K562 (cell line): ENCODE measurements at regions not wholly inside any gene's neighbourhood (a gene's known extent, or its start where the extent isn't known, plus 50 kb on each side); places are given as distances from the start of the nearest gene placed in this dataset.

Experiments used
- ASH1L ChIP-seq: fragments of 450-650 bp; IDR thresholded peaks from 2 replicates; pipeline ENCODE4 v1.6.1; 2018; ENCODE audit warnings: borderline replicate concordance, mild to moderate bottlenecking, low read depth; ENCODE audit not compliant: partially characterized antibody
- ATF4 ChIP-seq: fragments of 450-650 bp; formaldehyde crosslinking; IDR thresholded peaks from 2 replicates; pipeline ENCODE4 v1.4.0; 2022; ENCODE audit warnings: mild to moderate bottlenecking, moderate library complexity
- BACH1 ChIP-seq: fragments of 200-800 bp; sonication (Bioruptor generic); IDR thresholded peaks from 2 replicates; pipeline ENCODE4 v1.6.1; 2016; ENCODE audit warnings: missing genetic modification characterization, missing compliant biosample characterization
- BCLAF1 ChIP-seq, 2 experiments: fragments of 450-650 bp in 1 of 2; IDR thresholded peaks; 2 replicates each; pipeline ENCODE4 v1.6.1; 2011 to 2017; ENCODE audit warnings: low read depth in 2 of 2, antibody characterized with exemption in 1 of 2, borderline replicate concordance in 1 of 2, low read length in 1 of 2, mild to moderate bottlenecking in 1 of 2, mixed read lengths in 1 of 2; ENCODE audit not compliant: control insufficient read depth in 1 of 2
- DDX20 ChIP-seq: fragments of 450-650 bp; IDR thresholded peaks from 2 replicates; pipeline ENCODE4 v1.6.1; 2016; ENCODE audit warnings: missing genetic modification characterization, low read depth, mild to moderate bottlenecking, missing compliant biosample characterization, moderate library complexity
- HDAC2 ChIP-seq: fragments of 450-650 bp; IDR thresholded peaks from 2 replicates; pipeline ENCODE4 v1.6.1; 2016; ENCODE audit warnings: mild to moderate bottlenecking
- HDAC3 ChIP-seq: fragments of 450-650 bp; IDR thresholded peaks from 2 replicates; pipeline ENCODE4 v1.6.1; 2018; ENCODE audit warnings: borderline replicate concordance, mild to moderate bottlenecking, moderate library complexity; ENCODE audit not compliant: partially characterized antibody
- HINFP ChIP-seq: fragments of 450-650 bp; conservative IDR thresholded peaks from 2 replicates; pipeline ENCODE4 v1.6.1; 2016; ENCODE audit warnings: missing genetic modification characterization, low read depth, mild to moderate bottlenecking, control low read depth, missing compliant biosample characterization
- HNRNPK ChIP-seq: fragments of 200-400 bp; formaldehyde crosslinking; IDR thresholded peaks from one replicate; pipeline ENCODE4 v1.6.1; 2018; ENCODE audit warnings: mild to moderate bottlenecking, low read depth, low read length; ENCODE audit not compliant: poor library complexity, severe bottlenecking
- HNRNPL ChIP-seq: fragments of 200-400 bp; formaldehyde crosslinking; IDR thresholded peaks from 2 replicates; pipeline ENCODE4 v1.6.1; 2017; ENCODE audit warnings: low read depth, mild to moderate bottlenecking, low read length
- ID3 ChIP-seq, 2 experiments: fragments of 250-450 bp in 1 of 2; fragments of 450-650 bp in 1 of 2; sonication (Bioruptor Pico) in 1 of 2; IDR thresholded peaks; 2 replicates each; pipeline versions ENCODE4 v1.6.1 to v1.8.0; 2016 to 2021; ENCODE audit warnings: mild to moderate bottlenecking in 2 of 2, moderate library complexity in 2 of 2, missing compliant biosample characterization in 1 of 2, missing genetic modification characterization in 1 of 2
- MEF2D ChIP-seq: conservative IDR thresholded peaks from 2 replicates; pipeline ENCODE4 v1.6.1; 2016; ENCODE audit warnings: low read depth, missing genetic modification characterization, missing compliant biosample characterization
- NR2C1 ChIP-seq, 2 experiments: fragments of 450-650 bp; IDR thresholded peaks; 2 replicates each; pipeline ENCODE4 v1.6.1; 2017; ENCODE audit warnings: mild to moderate bottlenecking in 2 of 2, antibody characterized with exemption in 1 of 2, inconsistent platforms in 1 of 2, missing compliant biosample characterization in 1 of 2, missing genetic modification characterization in 1 of 2
- PHB2 ChIP-seq: fragments of 450-650 bp; IDR thresholded peaks from 2 replicates; pipeline ENCODE4 v1.6.1; 2017; ENCODE audit warnings: low read depth
- POLR2G ChIP-seq: fragments of 200-400 bp; formaldehyde crosslinking; IDR thresholded peaks from 2 replicates; pipeline ENCODE4 v1.6.1; 2017; ENCODE audit warnings: low read depth, mild to moderate bottlenecking, antibody characterized with exemption, low read length, moderate library complexity
- PTTG1 ChIP-seq: fragments of 450-650 bp; IDR thresholded peaks from 2 replicates; pipeline ENCODE4 v1.6.1; 2016; ENCODE audit warnings: low read depth, mild to moderate bottlenecking, missing genetic modification characterization, missing compliant biosample characterization
- RBM22 ChIP-seq: fragments of 200-400 bp; formaldehyde crosslinking; IDR thresholded peaks from 2 replicates; pipeline ENCODE4 v1.6.1; 2018; ENCODE audit warnings: low read length, low read depth; ENCODE audit not compliant: poor library complexity, severe bottlenecking
- ZC3H11A ChIP-seq: IDR thresholded peaks from 2 replicates; pipeline ENCODE4 v1.6.1; 2012; ENCODE audit warnings: low read depth, low read length, improper control_type of control experiment
- ZC3H8 ChIP-seq: fragments of 450-650 bp; IDR thresholded peaks from 2 replicates; pipeline ENCODE4 v1.6.1; 2017
- ZNF766 ChIP-seq: fragments of 200-800 bp; sonication (Bioruptor generic); conservative IDR thresholded peaks from 2 replicates; pipeline ENCODE4 v1.6.1; 2016; ENCODE audit warnings: missing genetic modification characterization, missing compliant biosample characterization

- TF ChIP-seq ZC3H11A (no peak), PHB2 (no peak), BCLAF1 (IDR thresholded peaks at IDR 0.05; ENCODE audit: borderline replicate concordance in 1 of 2, control insufficient read depth in 1 of 2, low read depth in 2 of 2, low read length in 1 of 2) (no peak), ZNF766 (0 out of 2 replicates have a peak, but pooled peaks have one; percentile 23), BACH1 (tag) (peak; percentile 41; the same call in 1 of the 2 replicates), NR2C1 (IDR thresholded peaks at IDR 0.05) (no peak), NR2C1 (tag; IDR thresholded peaks at IDR 0.05) (peak; percentile 18; the same call in 1 of the 2 replicates), DDX20 (tag) (peak; percentile 87), HNRNPL (no peak), MEF2D (tag) (peak; percentile 78), ZC3H8 (no peak), HDAC3 (no peak), ASH1L (no peak), POLR2G (no peak), HDAC2 (no peak), ATF4 (CRISPR knock-in tag) (no peak), RBM22 (no peak), HINFP (no peak), HNRNPK (no peak), ID3 (CRISPR knock-in tag; IDR thresholded peaks at IDR 0.05) (no peak), ID3 (tag; IDR thresholded peaks at IDR 0.05) (peak; percentile 51; the same call in 1 of the 2 replicates), PTTG1 (tag) (peak; percentile 80; the same call in 1 of the 2 replicates)
Observed at GRCh38 chr6:14393910-14394309, 276.3 kb downstream of the CD83 start (continued).
